ENCODE measurements at regions not wholly inside any gene's neighbourhood (a gene's known extent, or its start where the extent isn't known, plus 50 kb on each side); places are given as distances from the start of the nearest gene placed in this dataset.

- TF ChIP-seq ZNF274 (IDR thresholded peaks at IDR 0.05; ENCODE audit: low read depth, low read length) (no peak), YY1 (IDR thresholded peaks at IDR 0.05; ENCODE audit: insufficient read depth, insufficient read length) (no peak)
Measured at GRCh38 chr12:77152623-77153193, 87.3 kb upstream of the E2F7 start.

All from NT2/D1 (cell line).